Vagina (tissue), 2 donors: ENCODE measurements at regions not wholly inside any gene's neighbourhood (a gene's known extent, or its start where the extent isn't known, plus 50 kb on each side); places are given as distances from the start of the nearest gene placed in this dataset.

Source experiments
- CTCF ChIP-seq, 3 experiments: fragments of 450-650 bp in 2 of 3; fragments of 200-600 bp in 1 of 3; sonication (generic) in 1 of 3; IDR thresholded peaks; one replicate each; pipeline ENCODE4 v1.5.1; 2017 to 2019; ENCODE audit warnings: antibody characterized with exemption in 3 of 3, mild to moderate bottlenecking in 2 of 3, moderate library complexity in 2 of 3
- POLR2A ChIP-seq, 2 donors: fragments of 450-650 bp; IDR thresholded peaks; one replicate each; pipeline ENCODE4 v1.6.1; 2017; ENCODE audit warnings: antibody characterized with exemption in 2 of 2, mild to moderate bottlenecking in 2 of 2, moderate library complexity in 2 of 2
- POLR2AphosphoS5 ChIP-seq, 2 donors: sonication (generic); formaldehyde crosslinking; IDR thresholded peaks; one replicate each; pipeline ENCODE4 v1.9.0; 2017; ENCODE audit warnings: antibody characterized with exemption in 2 of 2, mild to moderate bottlenecking in 2 of 2, low read depth in 1 of 2; ENCODE audit not compliant: insufficient read depth in 1 of 2

DNA sequence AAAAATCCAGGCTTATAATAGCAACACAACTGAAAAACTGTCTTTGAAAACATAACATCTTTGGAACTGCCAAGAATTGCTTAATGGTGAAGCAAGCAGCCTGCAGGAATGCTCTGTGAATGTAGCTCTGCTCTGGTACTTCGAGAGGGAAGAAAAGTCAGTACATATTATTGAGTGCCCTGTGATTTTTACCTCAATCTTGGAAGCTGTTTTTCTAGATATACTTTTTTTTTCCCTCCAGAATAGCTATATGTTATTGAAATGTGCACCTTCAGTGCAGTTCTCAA is 508.1 kb downstream of the PCNX1 start:
- no peak for TF ChIP-seq POLR2A (IDR thresholded peaks at IDR 0.05)
- no peak for TF ChIP-seq CTCF (IDR thresholded peaks at IDR 0.05)
- TF ChIP-seq POLR2AphosphoS5 (IDR thresholded peaks at IDR 0.05; ENCODE audit: insufficient read depth in 1 of 2, low read depth in 1 of 2): no peak
